ENCODE measurements at regions not wholly inside any gene's neighbourhood (a gene's known extent, or its start where the extent isn't known, plus 50 kb on each side); places are given as distances from the start of the nearest gene placed in this dataset.

GRCh38 chr18:78031991-78032390 is 782.3 kb downstream of the GALR1 start:
- Histone ChIP-seq H3F3A (ENCODE audit: insufficient read depth, low read length, poor library complexity, severe bottlenecking) (no peaks in the 10 kb centered on the region), H3K79me2 (replicated peaks; ENCODE audit: insufficient read depth, low read length) (no peaks in the 10 kb centered on the region), H3K9me2 (ENCODE audit: insufficient read depth, low read length) (no peaks in the 10 kb centered on the region), H2AFZ (ENCODE audit: low read depth, low read length) (no peak overlapping the region), H3K4me2 (ENCODE audit: low read length) (no peak overlapping the region), H4K20me1 (ENCODE audit: insufficient read depth) (no peaks in the 10 kb centered on the region), H3K9ac (ENCODE audit: low read length) (no peak overlapping the region), H3K9me3 (ENCODE audit: low read length) (no peaks in the 10 kb centered on the region), H3K36me3 (ENCODE audit: insufficient read depth, low read length) (no peaks in the 10 kb centered on the region), H3K27ac (ENCODE audit: low read length) (no peak overlapping the region), H3K27me3 (ENCODE audit: insufficient read depth, low read depth, low read length) (no peaks in the 10 kb centered on the region), H3K4me3 (ENCODE audit: low read length) (no peak overlapping the region)
- TF ChIP-seq SMC3 (conservative IDR thresholded peaks at IDR 0.05; ENCODE audit: poor library complexity) (no peak), POLR2AphosphoS5 (IDR thresholded peaks at IDR 0.05) (no peak), REST (IDR thresholded peaks at IDR 0.05; ENCODE audit: borderline replicate concordance) (no peak), CTCF (IDR thresholded peaks at IDR 0.05; ENCODE audit: poor library complexity, severe bottlenecking) (no peak), MXI1 (conservative IDR thresholded peaks at IDR 0.05; ENCODE audit: poor library complexity, severe bottlenecking) (no peak), EP300 (conservative IDR thresholded peaks at IDR 0.05; ENCODE audit: poor library complexity, severe bottlenecking) (no peak), RAD21 (conservative IDR thresholded peaks at IDR 0.05) (no peak), EZH2 (IDR thresholded peaks at IDR 0.05; ENCODE audit: borderline replicate concordance, insufficient read depth, low read length, poor library complexity, severe bottlenecking) (no peak), TAF1 (IDR thresholded peaks at IDR 0.05; ENCODE audit: low read depth) (no peak)

GRCh38 chr18:78032574-78032973 is 782.9 kb downstream of the GALR1 start:
- Histone ChIP-seq H3K79me2 (replicated peaks; ENCODE audit: insufficient read depth, low read length) (no peaks in the 10 kb centered on the region), H3K27ac (ENCODE audit: low read length) (no peak overlapping the region), H3K36me3 (ENCODE audit: insufficient read depth, low read length) (no peaks in the 10 kb centered on the region), H3K4me2 (ENCODE audit: low read length) (no peak overlapping the region), H2AFZ (ENCODE audit: low read depth, low read length) (no peak overlapping the region), H4K20me1 (ENCODE audit: insufficient read depth) (no peaks in the 10 kb centered on the region), H3K4me3 (ENCODE audit: low read length) (no peak overlapping the region), H3F3A (ENCODE audit: insufficient read depth, low read length, poor library complexity, severe bottlenecking) (no peaks in the 10 kb centered on the region), H3K9me3 (ENCODE audit: low read length) (no peaks in the 10 kb centered on the region), H3K9me2 (ENCODE audit: insufficient read depth, low read length) (no peaks in the 10 kb centered on the region), H3K27me3 (ENCODE audit: insufficient read depth, low read depth, low read length) (no peaks in the 10 kb centered on the region), H3K9ac (ENCODE audit: low read length) (no peak overlapping the region)
- no peak for TF ChIP-seq SMC3 (conservative IDR thresholded peaks at IDR 0.05; ENCODE audit: poor library complexity)
- no peak for TF ChIP-seq TAF1 (IDR thresholded peaks at IDR 0.05; ENCODE audit: low read depth)
- TF ChIP-seq CTCF (IDR thresholded peaks at IDR 0.05; ENCODE audit: poor library complexity, severe bottlenecking), result no peak
- no peak for TF ChIP-seq EP300 (conservative IDR thresholded peaks at IDR 0.05; ENCODE audit: poor library complexity, severe bottlenecking)
